ENCODE measurements at regions not wholly inside any gene's neighbourhood (a gene's known extent, or its start where the extent isn't known, plus 50 kb on each side); places are given as distances from the start of the nearest gene placed in this dataset.

DNA sequence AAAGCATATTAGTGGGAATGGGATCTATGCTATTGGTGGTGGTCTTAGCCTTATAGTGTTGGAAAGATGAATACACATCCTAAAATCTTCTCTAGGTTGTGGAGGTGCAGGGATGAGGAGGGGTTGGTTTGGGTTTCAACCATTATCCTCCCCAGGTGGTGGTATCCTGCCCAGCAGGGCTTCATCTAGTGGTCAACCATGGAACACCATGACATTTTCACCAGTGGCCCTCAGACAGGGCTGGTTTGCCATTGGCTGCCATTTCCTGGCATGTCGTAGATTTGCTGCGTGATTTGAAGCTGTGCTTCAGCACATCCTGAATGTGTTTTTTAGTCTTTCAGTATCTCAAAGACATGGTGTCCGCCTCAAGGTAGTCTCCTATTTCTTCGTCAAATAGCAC lies 391.2 kb upstream of the HNRNPA3 start:
- Mint-ChIP-seq H3K36me3 (ENCODE audit: unreplicated experiment) (no peaks in the 10 kb centered on the region), H3K27ac (ENCODE audit: unreplicated experiment) (no peak overlapping the region), H3K27me3 (ENCODE audit: unreplicated experiment) (peaks cover 1% of the 10 kb centered on the region), H3K4me3 (ENCODE audit: unreplicated experiment) (no peak overlapping the region), H3K9me3 (ENCODE audit: unreplicated experiment) (no peaks in the 10 kb centered on the region), H3K4me1 (ENCODE audit: low read depth, unreplicated experiment) (peaks cover 4% of the 10 kb centered on the region)
- DNase-seq = no peak
- TF ChIP-seq, protein P1, sequence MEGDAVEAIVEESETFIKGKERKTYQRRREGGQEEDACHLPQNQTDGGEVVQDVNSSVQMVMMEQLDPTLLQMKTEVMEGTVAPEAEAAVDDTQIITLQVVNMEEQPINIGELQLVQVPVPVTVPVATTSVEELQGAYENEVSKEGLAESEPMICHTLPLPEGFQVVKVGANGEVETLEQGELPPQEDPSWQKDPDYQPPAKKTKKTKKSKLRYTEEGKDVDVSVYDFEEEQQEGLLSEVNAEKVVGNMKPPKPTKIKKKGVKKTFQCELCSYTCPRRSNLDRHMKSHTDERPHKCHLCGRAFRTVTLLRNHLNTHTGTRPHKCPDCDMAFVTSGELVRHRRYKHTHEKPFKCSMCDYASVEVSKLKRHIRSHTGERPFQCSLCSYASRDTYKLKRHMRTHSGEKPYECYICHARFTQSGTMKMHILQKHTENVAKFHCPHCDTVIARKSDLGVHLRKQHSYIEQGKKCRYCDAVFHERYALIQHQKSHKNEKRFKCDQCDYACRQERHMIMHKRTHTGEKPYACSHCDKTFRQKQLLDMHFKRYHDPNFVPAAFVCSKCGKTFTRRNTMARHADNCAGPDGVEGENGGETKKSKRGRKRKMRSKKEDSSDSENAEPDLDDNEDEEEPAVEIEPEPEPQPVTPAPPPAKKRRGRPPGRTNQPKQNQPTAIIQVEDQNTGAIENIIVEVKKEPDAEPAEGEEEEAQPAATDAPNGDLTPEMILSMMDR (IDR thresholded peaks at IDR 0.05; ENCODE audit: partially characterized antibody, unreplicated experiment) = no peak

- H3K36me3 Mint-ChIP-seq (ENCODE audit: unreplicated experiment) = no peaks in the 10 kb centered on the region
- no peaks in the 10 kb centered on the region for H3K9me3 Mint-ChIP-seq (ENCODE audit: unreplicated experiment)
- H3K27ac Mint-ChIP-seq (ENCODE audit: unreplicated experiment) = no peak overlapping the region
- TF ChIP-seq, protein P1 (IDR thresholded peaks at IDR 0.05; ENCODE audit: partially characterized antibody, unreplicated experiment) = no peak
- H3K27me3 Mint-ChIP-seq (ENCODE audit: unreplicated experiment) = peaks cover 1% of the 10 kb centered on the region
- peaks cover 4% of the 10 kb centered on the region for H3K4me1 Mint-ChIP-seq (ENCODE audit: low read depth, unreplicated experiment)
- no peak overlapping the region for H3K4me3 Mint-ChIP-seq (ENCODE audit: unreplicated experiment)
- DNase-seq = no peak
Measured at GRCh38 chr2:176822060-176822459, 390.5 kb upstream of the HNRNPA3 start.

DNA sequence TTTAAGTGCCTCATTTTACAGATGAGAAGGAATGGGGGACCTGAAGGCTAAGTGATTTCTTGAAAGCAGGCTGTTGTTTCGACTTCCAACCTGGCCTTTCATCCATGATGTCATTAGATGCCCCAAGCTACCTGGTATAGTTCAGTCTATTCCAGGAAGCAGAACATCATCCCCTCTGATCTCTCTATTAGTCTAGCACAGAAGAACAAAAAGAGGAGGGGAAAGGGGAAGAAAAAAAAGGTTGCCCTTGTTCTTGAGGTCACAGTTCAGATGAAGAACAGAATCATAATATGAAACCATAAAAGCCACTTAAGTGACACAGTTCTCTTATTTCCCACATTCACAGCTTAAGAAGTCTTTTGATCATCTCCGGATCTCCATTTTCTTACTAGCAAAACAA lies 386.2 kb upstream of the HNRNPA3 start:
- TF ChIP-seq, protein P1 (IDR thresholded peaks at IDR 0.05; ENCODE audit: partially characterized antibody, unreplicated experiment) = no peak
- H3K4me3 Mint-ChIP-seq (ENCODE audit: unreplicated experiment) = no peak overlapping the region
- DNase-seq = no peak
- no peak overlapping the region for H3K27ac Mint-ChIP-seq (ENCODE audit: unreplicated experiment)
- no peaks in the 10 kb centered on the region for H3K27me3 Mint-ChIP-seq (ENCODE audit: unreplicated experiment)
- peaks cover 2% of the 10 kb centered on the region for H3K4me1 Mint-ChIP-seq (ENCODE audit: low read depth, unreplicated experiment)
- H3K9me3 Mint-ChIP-seq (ENCODE audit: unreplicated experiment) = no peaks in the 10 kb centered on the region
- H3K36me3 Mint-ChIP-seq (ENCODE audit: unreplicated experiment) = no peaks in the 10 kb centered on the region

DNA sequence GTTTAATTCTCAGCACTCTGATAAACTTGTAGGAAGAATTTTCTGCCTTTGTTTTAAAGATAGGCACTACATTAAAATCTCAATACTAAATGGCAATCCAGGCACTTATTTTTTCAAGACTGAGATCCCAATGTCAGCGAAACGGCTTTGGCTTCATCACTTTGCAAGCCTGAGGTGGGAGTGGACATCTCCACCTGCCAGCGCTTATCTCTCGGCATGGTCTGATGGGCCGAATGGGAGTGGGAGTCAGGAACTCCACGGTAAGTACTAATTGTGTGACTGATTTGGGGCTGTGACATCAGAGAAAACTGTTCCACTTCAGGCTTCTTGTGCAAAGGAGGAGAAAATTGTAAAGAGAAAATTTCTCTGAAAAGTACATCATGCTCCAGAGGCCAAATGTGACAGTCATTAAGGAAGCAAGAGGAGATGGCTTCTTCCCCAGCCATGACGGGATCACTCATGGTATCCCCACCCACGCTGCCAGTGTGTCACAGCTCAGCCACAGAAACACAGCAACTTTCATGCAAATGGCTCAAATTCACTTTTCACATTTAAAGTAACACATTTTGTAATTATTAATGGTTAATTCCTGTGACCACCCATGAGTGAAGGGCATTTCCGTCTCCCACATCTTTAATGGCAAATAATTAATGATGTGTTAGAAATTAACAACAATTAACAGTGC lies 385.5 kb upstream of the HNRNPA3 start:
- Mint-ChIP-seq H3K4me1 (ENCODE audit: low read depth, unreplicated experiment) (peaks cover 2% of the 10 kb centered on the region), H3K27ac (ENCODE audit: unreplicated experiment) (no peak overlapping the region), H3K27me3 (ENCODE audit: unreplicated experiment) (no peaks in the 10 kb centered on the region), H3K4me3 (ENCODE audit: unreplicated experiment) (no peak overlapping the region), H3K9me3 (ENCODE audit: unreplicated experiment) (no peaks in the 10 kb centered on the region), H3K36me3 (ENCODE audit: unreplicated experiment) (no peaks in the 10 kb centered on the region)
- DNase-seq = no peak
- TF ChIP-seq, protein P1 (IDR thresholded peaks at IDR 0.05; ENCODE audit: partially characterized antibody, unreplicated experiment) = no peak

- no peaks in the 10 kb centered on the region for H3K36me3 Mint-ChIP-seq (ENCODE audit: unreplicated experiment)
- H3K27me3 Mint-ChIP-seq (ENCODE audit: unreplicated experiment) = no peaks in the 10 kb centered on the region
- DNase-seq = no peak
- TF ChIP-seq, protein P1 (IDR thresholded peaks at IDR 0.05; ENCODE audit: partially characterized antibody, unreplicated experiment) = no peak
- H3K27ac Mint-ChIP-seq (ENCODE audit: unreplicated experiment) = no peak overlapping the region
- H3K4me3 Mint-ChIP-seq (ENCODE audit: unreplicated experiment) = no peak overlapping the region
- H3K4me1 Mint-ChIP-seq (ENCODE audit: low read depth, unreplicated experiment) = peaks cover 2% of the 10 kb centered on the region
- H3K9me3 Mint-ChIP-seq (ENCODE audit: unreplicated experiment) = no peaks in the 10 kb centered on the region
Measured at GRCh38 chr2:176830362-176830761, 382.2 kb upstream of the HNRNPA3 start.
